KBM-7 (cell line): ENCODE measurements at regions not wholly inside any gene's neighbourhood (a gene's known extent, or its start where the extent isn't known, plus 50 kb on each side); places are given as distances from the start of the nearest gene placed in this dataset.

Experiments
- DNase-seq: peaks from one replicate; pipeline ENCODE4 v3.0.0-alpha.2; 2015
- in situ Hi-C: fragments of 300-500 bp; cut with MboI; formaldehyde crosslinking; loops from 2 replicates; pipeline ENCODE4 v1.14.3; 2020; ENCODE audit warnings: low sequenced_read_pairs, low pct_unique_long_range_greater_than_20kb, mixed read lengths

GRCh38 chr5:28017178-28017577 is 978.8 kb upstream of the CDH9 start:
- in situ Hi-C loops, result no loop called here
- DNase-seq, result no peak

DNA sequence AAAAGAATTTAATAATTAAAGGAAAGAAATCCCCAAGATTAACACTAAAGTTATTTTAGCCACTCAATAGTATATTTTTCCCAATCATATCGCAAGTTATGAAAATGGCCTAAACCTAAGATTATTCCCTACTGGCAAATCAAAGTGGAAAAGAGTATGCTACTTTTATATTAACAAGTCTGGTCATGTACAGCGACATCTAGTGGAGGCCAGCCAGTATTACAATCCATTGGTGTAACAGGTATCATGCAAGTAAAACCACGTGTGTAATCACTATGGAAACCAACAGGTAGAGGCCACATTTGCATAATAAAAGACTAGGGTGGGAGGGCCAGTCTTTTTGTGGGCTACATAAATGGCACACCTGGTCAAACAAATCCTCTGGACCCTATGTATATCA is 976.4 kb upstream of the CDH9 start:
- in situ Hi-C loops, result no loop called here
- peak; percentile 44 for DNase-seq

DNA sequence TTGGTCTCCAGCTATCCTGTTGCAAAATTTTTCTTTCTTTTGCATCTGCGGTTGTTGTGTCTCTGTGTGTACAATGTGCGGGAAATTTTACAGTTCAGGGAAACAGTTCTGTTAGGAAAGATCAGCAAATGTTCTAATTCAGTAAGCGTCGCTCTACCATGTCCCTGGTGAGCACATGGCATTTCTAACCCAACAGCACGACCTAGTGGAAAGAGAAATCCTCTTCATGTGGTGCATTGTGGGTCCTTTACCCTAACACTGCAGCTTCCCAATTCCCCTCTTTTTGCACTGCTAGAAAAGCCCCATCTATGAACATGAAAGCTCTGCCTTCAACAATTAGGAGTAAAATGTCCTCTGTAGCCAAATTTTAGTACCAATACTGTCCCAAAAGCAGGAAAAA is 974.2 kb upstream of the CDH9 start:
- peak; percentile 24 for DNase-seq
- in situ Hi-C loops, result no loop called here

GRCh38 chr5:28009576-28009975 is 971.2 kb upstream of the CDH9 start:
- DNase-seq, result no peak
- in situ Hi-C loops, result no loop called here

GRCh38 chr5:27996665-27997064 is 958.3 kb upstream of the CDH9 start:
- in situ Hi-C loops, result no loop called here
- no peak for DNase-seq

DNA sequence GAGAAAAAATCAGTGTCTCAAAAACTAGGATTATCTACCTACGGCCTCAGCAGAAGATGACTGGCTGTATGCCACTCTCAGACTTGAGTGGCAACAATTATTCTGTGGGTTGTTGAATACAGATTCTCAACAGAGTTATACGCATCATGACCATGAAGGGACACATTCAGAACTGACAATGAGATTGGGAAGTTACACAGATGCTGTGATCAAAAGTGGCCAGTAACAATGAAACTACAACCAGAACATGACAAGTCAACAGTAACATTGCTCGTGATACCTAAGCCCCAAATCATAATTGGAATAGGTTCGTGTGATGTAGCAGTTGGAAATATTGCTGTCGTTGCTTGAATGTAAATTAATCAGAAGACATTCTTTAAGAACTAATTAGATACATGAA is 957.5 kb upstream of the CDH9 start:
- in situ Hi-C loops, result no loop called here
- no peak for DNase-seq

- no peak for DNase-seq
- in situ Hi-C loops, result no loop called here
Measured at GRCh38 chr5:27978322-27978721, 939.9 kb upstream of the CDH9 start.

GRCh38 chr5:27969157-27969556 is 930.8 kb upstream of the CDH9 start:
- in situ Hi-C loops, result no loop called here
- no peak for DNase-seq

DNA sequence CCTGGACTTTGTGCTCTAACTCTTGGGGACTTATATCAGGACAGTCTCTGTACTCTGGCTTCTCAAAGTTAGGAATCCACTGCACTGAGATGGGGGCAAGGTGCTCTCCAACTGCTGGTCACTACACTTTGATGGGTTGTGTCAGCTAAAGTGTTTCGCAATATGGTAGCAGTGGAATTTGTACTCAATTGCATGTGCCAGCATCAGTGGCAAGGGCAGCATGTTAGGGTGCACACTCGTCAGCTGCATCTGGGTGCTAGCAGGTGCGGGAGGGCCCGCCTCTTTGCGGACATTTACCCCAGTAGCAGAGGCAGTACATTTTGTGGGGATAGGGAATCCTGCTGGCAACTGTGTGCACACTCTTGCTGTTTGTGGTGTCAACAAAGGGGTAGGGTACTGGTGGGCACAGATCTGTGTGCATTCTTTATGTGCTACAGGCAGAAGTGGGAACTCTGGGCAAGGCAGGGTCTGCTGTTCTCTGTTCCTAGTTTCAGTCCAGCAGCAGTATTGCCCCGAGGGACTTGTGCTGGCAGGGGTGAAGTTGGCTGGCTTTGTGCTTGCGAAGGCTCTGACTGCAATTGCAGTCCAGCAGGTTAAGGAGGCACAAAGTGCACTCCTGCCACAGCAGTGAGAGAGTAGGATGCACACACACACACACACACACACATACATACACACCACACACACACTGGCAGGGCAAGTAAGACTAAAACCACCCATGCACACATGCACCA is 924.8 kb upstream of the CDH9 start:
- DNase-seq, result no peak
- in situ Hi-C loops, result no loop called here

DNA sequence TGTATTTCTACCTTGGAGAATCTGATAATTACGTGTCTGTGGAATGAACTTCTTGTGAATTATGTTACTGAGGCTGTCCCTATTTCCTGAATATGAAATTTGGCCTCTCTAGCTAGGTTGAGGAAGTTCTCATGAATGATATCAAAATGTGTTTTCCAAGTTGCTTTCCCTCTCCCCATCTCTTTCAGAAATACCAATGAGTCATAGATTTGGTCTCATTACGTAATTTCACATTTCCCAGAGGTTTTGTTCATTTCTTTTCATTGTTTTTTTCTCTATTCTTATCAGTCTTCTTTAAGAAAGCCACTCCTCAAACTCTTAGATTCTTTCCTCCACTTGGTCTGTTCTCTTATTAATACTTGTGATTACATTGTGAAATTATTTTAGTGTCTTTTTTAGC is 923.8 kb upstream of the CDH9 start:
- DNase-seq, result no peak
- in situ Hi-C loops, result no loop called here

DNA sequence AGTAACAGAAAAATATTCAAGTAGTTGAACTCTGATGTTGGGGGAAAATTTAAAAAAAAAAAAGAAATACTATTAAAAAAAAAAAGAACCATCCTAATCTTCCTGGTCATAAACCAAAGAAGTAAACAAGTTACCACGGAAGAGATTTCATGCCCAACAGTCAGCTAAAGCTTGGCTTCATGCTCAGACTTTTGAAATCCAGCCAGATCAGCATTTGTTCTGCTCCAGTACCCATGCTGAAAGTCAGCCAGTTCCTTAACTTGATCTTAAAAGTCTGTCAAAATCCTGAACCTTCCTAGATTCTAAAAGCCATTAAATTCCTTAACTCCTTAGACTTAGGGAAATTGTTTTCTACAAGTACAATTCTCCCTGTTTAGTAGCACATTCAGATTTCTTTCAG is 908.7 kb upstream of the CDH9 start:
- no peak for DNase-seq
- in situ Hi-C loops, result no loop called here

- in situ Hi-C loops, result no loop called here
- no peak for DNase-seq
Measured at GRCh38 chr5:27944471-27944870, 906.1 kb upstream of the CDH9 start.

DNA sequence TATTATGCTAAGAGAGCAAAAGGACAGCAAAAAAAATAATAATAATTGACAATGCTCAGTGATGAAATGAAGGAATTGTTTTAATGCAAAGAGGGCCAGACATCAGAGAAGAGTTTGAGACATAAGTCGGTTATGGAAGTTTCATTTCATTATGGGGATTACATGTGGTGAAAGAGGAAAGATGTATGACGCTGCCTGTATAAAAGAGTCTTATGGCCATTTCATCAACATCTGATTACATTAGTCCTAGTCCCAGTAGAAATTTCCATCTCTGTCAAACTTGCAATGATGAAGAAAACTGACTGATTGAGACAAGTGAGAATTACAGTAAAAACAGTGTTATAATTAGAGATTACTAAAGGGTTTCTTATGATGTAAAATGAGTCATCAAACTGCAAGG is 900.6 kb upstream of the CDH9 start:
- in situ Hi-C loops, result no loop called here
- no peak for DNase-seq

GRCh38 chr5:27928060-27928459 is 889.7 kb upstream of the CDH9 start:
- in situ Hi-C loops, result no loop called here
- no peak for DNase-seq

DNA sequence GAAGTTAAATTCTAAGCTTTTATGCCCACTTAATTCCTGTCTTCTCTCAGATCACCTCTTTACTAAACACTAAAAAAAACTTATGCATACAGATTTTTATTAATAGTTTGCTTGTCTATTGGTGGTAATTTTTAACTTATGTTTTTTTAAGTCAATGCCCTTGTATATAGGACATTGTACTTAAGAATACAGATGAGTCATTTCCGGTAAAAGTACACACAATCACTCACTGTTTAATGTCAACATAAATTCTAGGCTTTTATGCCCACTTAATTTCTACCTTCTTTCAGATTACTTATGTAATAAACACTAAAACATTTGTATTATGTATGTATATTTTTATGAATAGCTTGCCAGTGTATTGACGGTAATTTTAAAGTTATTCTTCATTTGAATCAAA is 872.8 kb upstream of the CDH9 start:
- in situ Hi-C loops, result no loop called here

GRCh38 chr5:27908341-27908740 is 870.0 kb upstream of the CDH9 start:
- DNase-seq, result no peak
- in situ Hi-C loops, result no loop called here

More for the DNA sequence above, 872.8 kb upstream of the CDH9 start:
- no peak for DNase-seq

- in situ Hi-C loops, result no loop called here
- DNase-seq, result no peak
Measured at GRCh38 chr5:27906931-27907601, 868.7 kb upstream of the CDH9 start.

DNA sequence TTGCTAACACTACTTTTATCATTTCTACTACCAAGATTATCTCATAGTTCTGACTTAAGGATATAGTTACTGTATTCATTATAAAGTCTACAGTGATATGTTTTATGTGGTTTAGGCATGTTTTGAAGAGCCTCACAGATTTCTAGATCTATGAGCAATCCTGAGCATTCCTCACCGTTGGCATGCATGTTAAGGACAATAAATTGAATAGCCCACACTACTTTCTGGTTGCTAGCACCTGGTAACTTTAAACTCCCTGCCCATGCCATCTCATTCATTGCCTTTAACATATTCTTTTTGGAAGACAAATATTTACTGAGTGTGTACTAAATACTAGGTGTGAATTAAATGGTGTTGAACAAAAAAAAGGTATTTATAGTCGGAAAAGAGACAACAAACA is 868.1 kb upstream of the CDH9 start:
- DNase-seq, result no peak
- in situ Hi-C loops, result no loop called here

GRCh38 chr5:27900761-27901160 is 862.4 kb upstream of the CDH9 start:
- in situ Hi-C loops, result no loop called here

DNA sequence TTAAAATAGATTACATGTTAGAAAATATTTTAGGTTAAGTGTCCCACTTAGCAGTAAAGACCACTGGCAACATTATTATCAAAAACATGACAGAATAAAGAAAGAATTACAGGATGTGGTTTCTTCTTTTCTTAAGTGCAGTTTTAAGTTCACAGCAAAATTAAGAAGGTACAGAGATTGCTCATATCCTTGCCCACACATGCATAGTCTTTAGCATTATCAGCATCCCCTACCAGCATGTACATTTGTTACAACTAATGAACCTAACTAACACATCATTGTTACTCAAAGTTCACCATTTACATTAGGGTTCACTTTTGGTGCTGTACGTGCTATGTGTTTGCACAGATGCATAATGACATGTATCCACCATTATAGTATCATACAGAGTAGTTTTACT is 837.7 kb upstream of the CDH9 start:
- in situ Hi-C loops, result no loop called here
- no peak for DNase-seq

More at GRCh38 chr5:27900761-27901160, 862.4 kb upstream of the CDH9 start:
- no peak for DNase-seq

DNA sequence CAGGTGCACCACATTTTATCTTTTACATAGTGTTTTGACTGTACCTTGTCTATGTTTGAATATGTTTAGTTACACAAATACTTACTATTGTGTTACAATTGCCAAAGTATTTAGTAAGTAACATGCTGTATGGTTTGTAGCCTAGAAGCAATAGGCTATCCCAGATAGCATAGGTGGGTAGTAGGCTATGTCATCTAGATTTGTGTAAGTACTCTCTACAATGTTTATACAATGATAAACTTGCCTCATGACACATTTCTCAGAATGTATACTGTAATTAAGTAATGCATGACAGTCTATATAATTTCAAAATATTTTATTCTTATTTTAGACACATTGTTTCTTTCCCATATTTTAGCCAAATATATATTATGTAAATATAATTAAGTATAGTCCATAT is 836.8 kb upstream of the CDH9 start:
- DNase-seq, result no peak
- in situ Hi-C loops, result no loop called here
